ENCODE measurements at regions not wholly inside any gene's neighbourhood (a gene's known extent, or its start where the extent isn't known, plus 50 kb on each side); places are given as distances from the start of the nearest gene placed in this dataset.

- TF ChIP-seq PATZ1 (CRISPR knock-in tag; IDR thresholded peaks at IDR 0.05; ENCODE audit: borderline replicate concordance) = no peak
Observed at GRCh38 chr3:159219231-159219630, 417.4 kb downstream of the MFSD1 start (continued).

GRCh38 chr3:159221335-159221734, 419.5 kb downstream of the MFSD1 start:
- TF ChIP-seq PPARA (CRISPR knock-in tag; IDR thresholded peaks at IDR 0.05; ENCODE audit: borderline replicate concordance) (no peak), CSDC2 (CRISPR knock-in tag; IDR thresholded peaks at IDR 0.05) (no peak), ZFP30 (CRISPR knock-in tag; IDR thresholded peaks at IDR 0.05) (no peak), ZFP3 (CRISPR knock-in tag; IDR thresholded peaks at IDR 0.05) (no peak), ZC3H10 (CRISPR knock-in tag; IDR thresholded peaks at IDR 0.05) (no peak), ZNF70 (CRISPR knock-in tag; IDR thresholded peaks at IDR 0.05) (no peak), TOX (CRISPR knock-in tag; IDR thresholded peaks at IDR 0.05; ENCODE audit: borderline replicate concordance) (no peak), CREB5 (CRISPR knock-in tag; IDR thresholded peaks at IDR 0.05; ENCODE audit: low read depth) (no peak), PATZ1 (CRISPR knock-in tag; IDR thresholded peaks at IDR 0.05; ENCODE audit: borderline replicate concordance) (no peak), CSRNP3 (CRISPR knock-in tag; IDR thresholded peaks at IDR 0.05) (no peak), TCF4 (CRISPR knock-in tag; IDR thresholded peaks at IDR 0.05; ENCODE audit: borderline replicate concordance) (no peak), BACH2 (CRISPR knock-in tag; IDR thresholded peaks at IDR 0.05; ENCODE audit: borderline replicate concordance) (no peak), POU6F1 (CRISPR knock-in tag; IDR thresholded peaks at IDR 0.05; ENCODE audit: borderline replicate concordance, low read depth) (no peak), RARB (CRISPR knock-in tag; IDR thresholded peaks at IDR 0.05) (no peak), ZNF8 (CRISPR knock-in tag; IDR thresholded peaks at IDR 0.05) (no peak), ISL1 (CRISPR knock-in tag; IDR thresholded peaks at IDR 0.05) (no peak), GLIS3 (CRISPR knock-in tag; IDR thresholded peaks at IDR 0.05) (no peak)
- ATAC-seq = no peak

- TF ChIP-seq ZFP3 (CRISPR knock-in tag; IDR thresholded peaks at IDR 0.05) = no peak
- no peak for TF ChIP-seq OSR1 (CRISPR knock-in tag; IDR thresholded peaks at IDR 0.05)
- no peak for TF ChIP-seq ESRRG (CRISPR knock-in tag; IDR thresholded peaks at IDR 0.05)
- TF ChIP-seq POU6F1 (CRISPR knock-in tag; IDR thresholded peaks at IDR 0.05; ENCODE audit: borderline replicate concordance, low read depth) = no peak
- TF ChIP-seq TSHZ2 (CRISPR knock-in tag; IDR thresholded peaks at IDR 0.05) = no peak
- no peak for TF ChIP-seq CSDC2 (CRISPR knock-in tag; IDR thresholded peaks at IDR 0.05)
- no peak for TF ChIP-seq ISL1 (CRISPR knock-in tag; IDR thresholded peaks at IDR 0.05)
- TF ChIP-seq CSRNP3 (CRISPR knock-in tag; IDR thresholded peaks at IDR 0.05) = no peak
- TF ChIP-seq ARNTL (CRISPR knock-in tag; IDR thresholded peaks at IDR 0.05; ENCODE audit: borderline replicate concordance, low read depth) = no peak
- TF ChIP-seq PPARA (CRISPR knock-in tag; IDR thresholded peaks at IDR 0.05; ENCODE audit: borderline replicate concordance) = no peak
- no peak for TF ChIP-seq ZNF565 (CRISPR knock-in tag; conservative IDR thresholded peaks at IDR 0.05; ENCODE audit: low read depth)
- no peak for TF ChIP-seq BACH2 (CRISPR knock-in tag; IDR thresholded peaks at IDR 0.05; ENCODE audit: borderline replicate concordance)
- TF ChIP-seq GLIS3 (CRISPR knock-in tag; IDR thresholded peaks at IDR 0.05) = no peak
- no peak for TF ChIP-seq ZFP30 (CRISPR knock-in tag; IDR thresholded peaks at IDR 0.05)
- no peak for ATAC-seq
Observed at GRCh38 chr3:159229116-159229680, 427.3 kb downstream of the MFSD1 start.

All from SK-N-SH treated with all-trans-retinoic acid at 6 μM for 48 hours (cell line).